Effector memory CD8-positive, alpha-beta T cell (primary cell): ENCODE measurements at regions not wholly inside any gene's neighbourhood (a gene's known extent, or its start where the extent isn't known, plus 50 kb on each side); places are given as distances from the start of the nearest gene placed in this dataset.

Experiments used
- ATAC-seq: fragments of 150-1000 bp; cut with Tn5 transposase; replicated peaks from 2 replicates; pipeline ENCODE4 v1.10.0; 2021; ENCODE audit warnings: mild to moderate bottlenecking, moderate library complexity
- DNase-seq, 3 experiments: peaks; one replicate each; pipeline ENCODE4 v3.0.0; 2021
- H3K27ac Mint-ChIP-seq, 2 donors: one replicate each; pipeline ENCODE4 v1.8.0; 2022; ENCODE audit warnings: mild to moderate bottlenecking in 2 of 2, mixed read lengths in 2 of 2, moderate library complexity in 2 of 2
- H3K27me3 Mint-ChIP-seq, 2 donors: one replicate each; pipeline ENCODE4 v1.8.0; 2022; ENCODE audit warnings: mixed read lengths in 2 of 2
- H3K36me3 Mint-ChIP-seq: one replicate; pipeline ENCODE4 v1.8.0; 2022; ENCODE audit warnings: mild to moderate bottlenecking, moderate library complexity, mixed read lengths; ENCODE audit not compliant: insufficient read depth
- H3K4me1 Mint-ChIP-seq, 2 donors: one replicate each; pipeline ENCODE4 v1.8.0; 2022; ENCODE audit warnings: low read depth in 2 of 2, mixed read lengths in 2 of 2
- H3K4me3 Mint-ChIP-seq, 2 donors: one replicate each; pipeline ENCODE4 v1.8.0; 2022; ENCODE audit warnings: mild to moderate bottlenecking in 2 of 2, mixed read lengths in 2 of 2, moderate library complexity in 2 of 2
- H3K9me3 Mint-ChIP-seq, 2 donors: one replicate each; pipeline ENCODE4 v1.8.0; 2022; ENCODE audit warnings: mixed read lengths in 2 of 2

DNA sequence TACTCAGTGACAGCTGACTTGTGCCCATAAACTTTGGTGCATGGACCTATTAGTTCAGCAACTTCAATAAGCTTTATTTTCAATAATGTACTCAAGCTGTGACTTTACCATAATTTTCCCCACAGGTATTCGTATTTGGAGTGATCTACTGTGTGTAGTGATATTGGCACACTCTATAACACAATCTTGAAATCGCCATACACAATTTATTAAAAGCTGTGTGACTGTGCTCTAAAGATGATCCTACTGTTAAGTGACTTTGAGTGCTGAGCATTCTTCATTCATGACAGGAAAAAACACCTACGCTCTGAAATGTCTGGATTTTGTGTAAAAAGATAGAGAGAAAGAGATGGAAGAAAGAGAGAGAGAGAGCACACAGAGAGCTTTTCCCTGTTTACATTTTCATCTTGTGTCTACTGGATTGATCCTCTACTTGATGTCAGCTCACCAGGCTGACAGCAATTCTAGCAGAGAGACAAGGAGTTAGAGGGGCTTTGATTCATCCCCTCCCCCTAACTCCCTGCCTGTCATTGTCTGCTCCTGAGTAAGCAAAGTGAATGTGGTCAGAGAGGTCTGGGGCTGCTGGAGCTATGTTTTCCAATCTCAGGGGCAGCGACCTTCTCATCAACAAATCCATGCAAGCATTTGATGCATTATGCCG, 538.7 kb upstream of the POU3F2 start:
- Mint-ChIP-seq H3K4me3 (no peak overlapping the region), H3K9me3 (peaks cover 0 to 3% of the 10 kb centered on the region in 2 donors), H3K36me3 (no peaks in the 10 kb centered on the region), H3K27me3 (no peaks in the 10 kb centered on the region), H3K4me1 (no peaks in the 10 kb centered on the region), H3K27ac (no peak overlapping the region)
- DNase-seq (no peak), ATAC-seq (no peak)

DNA sequence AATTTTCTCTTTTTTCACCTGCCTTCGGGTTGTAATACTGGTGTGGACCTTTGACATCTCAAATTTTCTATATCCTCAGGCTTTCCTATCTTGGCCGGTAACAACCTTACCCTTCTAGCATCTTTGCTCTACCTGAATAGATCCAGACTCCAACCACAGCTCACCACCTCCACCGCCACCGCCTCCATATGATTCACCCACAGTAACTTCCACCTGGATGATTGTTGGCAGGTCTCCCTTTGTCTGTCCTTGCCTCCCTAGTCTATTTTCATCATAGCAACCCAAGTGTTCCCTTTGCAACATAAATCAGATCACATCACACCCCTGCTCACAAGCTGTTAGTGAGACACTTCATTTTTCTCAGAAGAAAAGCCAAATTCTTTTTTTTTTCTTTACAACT, 525.8 kb upstream of the POU3F2 start:
- H3K9me3 Mint-ChIP-seq = peaks cover 0 to 4% of the 10 kb centered on the region in 2 donors
- no peaks in the 10 kb centered on the region for H3K36me3 Mint-ChIP-seq
- H3K27me3 Mint-ChIP-seq = no peaks in the 10 kb centered on the region
- no peaks in the 10 kb centered on the region for H3K4me1 Mint-ChIP-seq
- H3K4me3 Mint-ChIP-seq = no peak overlapping the region
- no peak overlapping the region for H3K27ac Mint-ChIP-seq
- ATAC-seq (no peak), DNase-seq (no peak)

DNA sequence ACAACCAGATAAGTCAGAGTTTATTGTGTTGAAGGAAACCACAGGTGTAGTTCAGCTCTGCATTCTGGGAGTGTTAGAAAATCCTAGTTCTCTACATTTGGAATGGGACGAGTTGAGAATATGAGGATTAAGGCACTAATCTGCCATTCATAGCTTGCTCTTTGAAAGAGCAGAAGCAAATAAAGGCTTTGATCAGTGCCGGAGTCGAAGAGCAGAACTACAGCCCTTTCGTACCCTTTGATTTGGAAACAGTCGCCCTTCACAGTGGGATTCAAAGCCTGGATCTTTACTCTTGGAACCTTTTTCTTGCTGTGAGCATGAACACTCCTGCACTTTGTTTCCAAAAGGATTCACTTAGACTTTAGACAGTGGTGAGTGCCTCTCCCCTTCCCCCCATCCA, 523.9 kb upstream of the POU3F2 start:
- H3K4me3 Mint-ChIP-seq = no peak overlapping the region
- H3K36me3 Mint-ChIP-seq = no peaks in the 10 kb centered on the region
- ATAC-seq = no peak
- H3K9me3 Mint-ChIP-seq = peaks cover 0 to 2% of the 10 kb centered on the region in 2 donors
- DNase-seq = no peak
- no peaks in the 10 kb centered on the region for H3K4me1 Mint-ChIP-seq
- no peaks in the 10 kb centered on the region for H3K27me3 Mint-ChIP-seq
- no peak overlapping the region for H3K27ac Mint-ChIP-seq

DNA sequence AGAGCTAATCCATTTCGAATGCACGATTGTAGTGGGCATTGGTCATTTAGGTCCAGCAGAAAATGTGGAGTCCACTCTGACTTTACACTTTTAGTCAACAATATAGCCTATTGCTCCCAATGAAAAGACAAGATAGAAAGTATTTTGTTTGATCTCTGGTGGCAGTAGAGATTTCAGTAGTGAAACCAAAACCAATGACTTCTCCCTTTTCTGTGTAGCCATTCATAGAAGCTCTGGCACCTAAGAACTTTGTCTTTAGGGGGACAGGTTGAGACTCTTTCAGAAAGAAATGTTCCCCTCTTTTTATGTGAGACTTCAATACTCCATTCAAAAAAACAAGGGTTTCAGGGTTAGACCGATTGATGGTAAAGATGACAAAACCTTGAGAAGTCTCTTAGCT, 510.8 kb upstream of the POU3F2 start:
- H3K27me3 Mint-ChIP-seq = no peaks in the 10 kb centered on the region
- H3K36me3 Mint-ChIP-seq = no peaks in the 10 kb centered on the region
- ATAC-seq (no peak), DNase-seq (no peak)
- H3K9me3 Mint-ChIP-seq = peaks cover 10 to 14% of the 10 kb centered on the region in 2 donors
- H3K27ac Mint-ChIP-seq = no peak overlapping the region
- H3K4me1 Mint-ChIP-seq = no peaks in the 10 kb centered on the region
- H3K4me3 Mint-ChIP-seq = no peak overlapping the region

DNA sequence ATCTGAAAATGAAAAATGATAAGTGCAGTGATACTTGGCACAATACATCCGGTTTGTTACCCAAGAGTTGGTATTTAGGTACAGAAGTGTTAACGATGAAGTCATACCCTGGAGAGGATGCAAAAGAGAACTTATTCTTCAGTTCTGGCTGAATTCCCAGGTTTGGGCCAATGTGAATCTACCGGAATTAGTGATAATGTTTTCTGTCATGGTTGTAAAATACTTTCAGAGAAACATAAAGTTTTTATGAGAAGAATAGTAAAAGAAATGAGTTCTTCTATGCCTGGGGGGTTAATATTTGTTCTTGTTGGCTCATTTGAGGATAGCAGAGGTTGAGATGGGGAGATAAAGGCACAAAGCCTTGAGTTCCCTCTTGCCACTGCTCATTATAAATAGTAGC, 509.9 kb upstream of the POU3F2 start:
- Mint-ChIP-seq H3K4me3 (no peak overlapping the region), H3K9me3 (peaks cover 8 to 10% of the 10 kb centered on the region in 2 donors), H3K27me3 (no peaks in the 10 kb centered on the region), H3K4me1 (no peaks in the 10 kb centered on the region), H3K27ac (no peak overlapping the region), H3K36me3 (no peaks in the 10 kb centered on the region)
- no peak for DNase-seq
- ATAC-seq = no peak

DNA sequence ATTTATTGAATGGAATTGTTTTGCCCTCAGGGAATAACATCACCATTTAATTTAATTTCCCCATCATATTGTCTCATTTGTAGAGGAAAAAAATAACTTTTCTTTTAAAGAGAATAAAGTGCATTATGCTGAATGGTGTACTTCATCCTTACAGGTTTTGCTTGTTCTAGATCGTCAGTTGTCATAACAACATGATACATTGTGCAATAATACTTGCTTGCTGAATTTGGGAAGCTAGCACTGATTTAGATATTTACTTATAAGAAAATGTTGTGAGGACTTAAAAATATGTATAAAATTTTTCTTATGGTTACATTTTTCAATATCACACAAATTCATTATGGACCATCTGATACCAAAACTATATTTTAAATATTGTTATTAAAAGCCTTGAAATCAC, 509.0 kb upstream of the POU3F2 start:
- no peak for DNase-seq
- peaks cover 8 to 11% of the 10 kb centered on the region in 2 donors for H3K9me3 Mint-ChIP-seq
- no peak for ATAC-seq
- no peak overlapping the region for H3K27ac Mint-ChIP-seq
- H3K4me3 Mint-ChIP-seq = no peak overlapping the region
- no peaks in the 10 kb centered on the region for H3K27me3 Mint-ChIP-seq
- H3K36me3 Mint-ChIP-seq = no peaks in the 10 kb centered on the region
- no peaks in the 10 kb centered on the region for H3K4me1 Mint-ChIP-seq

DNA sequence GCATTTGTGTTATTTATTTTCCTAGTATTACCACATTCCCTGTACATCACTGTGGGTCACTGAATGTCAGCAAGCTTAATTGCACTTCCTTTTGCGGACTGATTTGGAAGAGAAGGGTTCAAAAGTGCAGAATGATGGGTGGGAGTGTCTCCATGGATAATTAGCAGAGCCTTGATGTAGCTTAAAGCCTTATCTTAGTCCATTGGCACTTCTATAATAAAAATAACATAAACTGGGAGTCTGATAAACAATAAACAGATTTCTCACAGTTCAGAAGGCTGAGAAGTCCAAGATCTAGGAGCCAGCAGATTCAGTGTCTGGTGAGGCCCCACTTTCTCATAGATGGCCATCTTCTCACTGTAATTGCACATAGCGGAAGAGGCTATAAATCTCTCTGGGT, 501.1 kb upstream of the POU3F2 start:
- H3K36me3 Mint-ChIP-seq = no peaks in the 10 kb centered on the region
- H3K4me1 Mint-ChIP-seq = no peaks in the 10 kb centered on the region
- no peak for DNase-seq
- H3K9me3 Mint-ChIP-seq = peaks cover 0 to 8% of the 10 kb centered on the region in 2 donors
- no peak overlapping the region for H3K27ac Mint-ChIP-seq
- no peak overlapping the region for H3K4me3 Mint-ChIP-seq
- ATAC-seq = no peak
- H3K27me3 Mint-ChIP-seq = no peaks in the 10 kb centered on the region

DNA sequence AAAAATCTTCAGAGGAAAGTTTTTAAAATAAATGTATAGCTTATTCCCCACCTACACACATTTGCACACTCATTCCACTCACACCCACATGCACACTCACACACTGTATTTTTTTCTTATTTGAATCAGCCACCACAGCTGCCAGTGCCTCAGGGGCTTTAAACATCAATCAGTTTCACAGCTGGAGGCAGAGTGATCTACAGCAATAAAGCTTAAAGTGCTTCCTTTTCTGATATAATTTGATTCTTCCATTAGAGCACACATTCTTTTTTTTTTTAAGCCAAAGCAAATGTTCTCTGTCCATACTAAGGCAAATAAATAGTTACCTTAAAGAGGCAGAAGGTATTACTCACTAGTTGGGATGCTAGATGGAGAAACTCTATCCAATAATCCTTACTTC, 498.8 kb upstream of the POU3F2 start:
- H3K4me1 Mint-ChIP-seq = no peaks in the 10 kb centered on the region
- no peaks in the 10 kb centered on the region for H3K36me3 Mint-ChIP-seq
- peaks cover 0 to 6% of the 10 kb centered on the region in 2 donors for H3K9me3 Mint-ChIP-seq
- no peaks in the 10 kb centered on the region for H3K27me3 Mint-ChIP-seq
- DNase-seq = no peak
- ATAC-seq = no peak
- no peak overlapping the region for H3K27ac Mint-ChIP-seq
- H3K4me3 Mint-ChIP-seq = no peak overlapping the region

DNA sequence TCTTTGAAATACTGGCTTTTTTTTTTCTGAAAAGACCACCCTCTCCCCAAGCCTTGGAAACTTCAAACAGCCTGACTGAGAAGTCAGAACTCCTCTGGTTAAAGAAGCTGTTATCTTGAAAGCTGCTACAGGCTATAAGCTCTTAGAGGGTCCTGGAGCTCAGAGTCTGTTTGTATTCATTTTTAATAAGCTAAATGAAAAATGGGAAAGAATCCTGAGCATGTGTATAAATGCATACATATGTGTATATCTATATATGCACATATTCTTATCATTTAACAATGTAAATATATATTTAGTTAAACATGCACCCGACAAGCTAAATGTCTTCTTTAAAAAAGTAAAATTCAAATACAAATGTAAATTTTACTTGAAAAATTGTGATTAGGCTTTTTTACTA, 494.9 kb upstream of the POU3F2 start:
- no peaks in the 10 kb centered on the region for H3K36me3 Mint-ChIP-seq
- H3K27ac Mint-ChIP-seq = no peak overlapping the region
- H3K9me3 Mint-ChIP-seq = peaks cover 0 to 6% of the 10 kb centered on the region in 2 donors
- no peaks in the 10 kb centered on the region for H3K4me1 Mint-ChIP-seq
- DNase-seq = no peak
- ATAC-seq = no peak
- no peak overlapping the region for H3K4me3 Mint-ChIP-seq
- H3K27me3 Mint-ChIP-seq = no peaks in the 10 kb centered on the region

DNA sequence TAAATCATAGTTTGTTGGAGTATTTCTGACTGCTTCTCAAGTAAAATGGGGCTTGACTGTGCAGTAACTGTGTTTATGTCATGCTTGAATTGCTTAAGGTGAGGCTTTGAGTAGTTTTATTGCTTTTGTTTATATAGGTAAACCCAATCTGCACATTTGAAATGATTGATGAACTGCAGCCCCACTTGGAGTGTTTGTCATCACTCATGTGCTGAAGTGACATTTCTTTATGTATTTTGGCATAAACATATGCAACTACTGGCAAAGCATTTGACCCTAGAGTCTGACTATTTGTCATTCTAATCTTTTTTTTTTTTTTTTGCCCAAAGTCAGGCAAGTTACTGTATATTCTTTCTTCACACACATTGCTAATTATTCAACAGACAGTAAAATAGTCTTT, 491.4 kb upstream of the POU3F2 start:
- Mint-ChIP-seq H3K36me3 (no peaks in the 10 kb centered on the region), H3K9me3 (peaks cover 0 to 3% of the 10 kb centered on the region in 2 donors), H3K27me3 (no peaks in the 10 kb centered on the region), H3K27ac (no peak overlapping the region), H3K4me1 (no peaks in the 10 kb centered on the region), H3K4me3 (no peak overlapping the region)
- DNase-seq = no peak
- ATAC-seq = no peak

DNA sequence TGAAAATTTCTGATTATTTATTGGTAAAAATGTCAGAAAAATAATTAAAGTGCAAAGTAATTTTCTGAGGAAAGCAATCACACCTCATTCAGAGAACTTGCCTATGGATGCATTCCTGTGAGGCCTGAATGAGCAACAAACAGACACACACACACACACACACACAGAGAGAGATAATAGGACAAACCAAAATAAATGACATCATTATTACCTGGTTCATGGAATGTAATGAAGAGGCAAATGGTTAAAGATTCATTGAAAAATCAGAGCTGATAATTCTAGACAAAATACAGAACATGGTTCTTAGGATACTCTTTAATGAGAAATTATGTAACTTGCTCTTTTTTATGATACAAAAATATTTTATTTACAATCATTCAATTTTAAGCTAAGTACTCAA, 490.6 kb upstream of the POU3F2 start:
- H3K36me3 Mint-ChIP-seq = no peaks in the 10 kb centered on the region
- DNase-seq = no peak
- H3K27me3 Mint-ChIP-seq = no peaks in the 10 kb centered on the region
- peaks cover 0 to 2% of the 10 kb centered on the region in 2 donors for H3K9me3 Mint-ChIP-seq
- no peaks in the 10 kb centered on the region for H3K4me1 Mint-ChIP-seq
- no peak overlapping the region for H3K4me3 Mint-ChIP-seq
- H3K27ac Mint-ChIP-seq = no peak overlapping the region
- no peak for ATAC-seq

DNA sequence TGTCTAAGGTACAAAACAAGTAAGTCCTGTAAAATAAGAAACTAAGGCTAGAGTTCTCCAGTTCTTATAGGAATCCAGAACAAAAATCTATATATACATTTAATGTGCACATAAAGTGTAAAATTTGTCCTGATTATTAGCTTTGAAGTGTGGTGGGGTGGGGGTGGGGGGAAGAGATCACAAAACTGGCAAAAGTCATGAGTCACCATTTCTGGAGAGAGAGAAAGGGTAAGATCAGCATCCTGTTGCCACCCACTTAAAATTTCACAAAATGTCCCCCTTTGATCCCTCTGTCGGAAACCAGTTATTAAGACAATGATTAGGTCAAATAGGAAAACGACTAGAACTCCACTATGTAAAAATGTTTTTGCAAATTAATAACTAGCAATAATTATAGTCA, 482.0 kb upstream of the POU3F2 start:
- Mint-ChIP-seq H3K27ac (no peak overlapping the region), H3K4me1 (no peaks in the 10 kb centered on the region), H3K27me3 (no peaks in the 10 kb centered on the region), H3K4me3 (no peak overlapping the region), H3K9me3 (peaks cover 0 to 4% of the 10 kb centered on the region in 2 donors), H3K36me3 (no peaks in the 10 kb centered on the region)
- ATAC-seq (no peak), DNase-seq (no peak)

DNA sequence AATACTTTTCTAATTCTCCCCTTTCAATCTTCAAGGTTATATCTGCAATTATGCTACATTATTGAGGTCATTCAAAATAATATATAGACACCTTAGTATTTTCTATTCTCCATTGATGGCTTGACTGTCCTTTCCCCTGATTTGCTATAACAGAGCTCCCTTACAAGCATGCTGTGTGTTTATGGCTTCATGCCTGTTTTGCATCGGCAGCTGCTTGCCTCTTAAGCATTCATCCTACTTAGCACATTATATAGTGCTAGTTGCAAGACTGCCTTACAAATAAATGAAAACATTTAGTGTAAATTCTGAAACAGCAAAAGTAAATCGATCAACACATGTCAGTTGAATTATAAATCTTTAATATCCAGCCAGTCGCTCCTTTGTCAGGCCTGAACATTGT, 476.2 kb upstream of the POU3F2 start:
- Mint-ChIP-seq H3K36me3 (no peaks in the 10 kb centered on the region), H3K27me3 (no peaks in the 10 kb centered on the region), H3K4me3 (no peak overlapping the region), H3K9me3 (peaks cover 5 to 10% of the 10 kb centered on the region in 2 donors), H3K4me1 (no peaks in the 10 kb centered on the region), H3K27ac (no peak overlapping the region)
- ATAC-seq (no peak), DNase-seq (no peak)

DNA sequence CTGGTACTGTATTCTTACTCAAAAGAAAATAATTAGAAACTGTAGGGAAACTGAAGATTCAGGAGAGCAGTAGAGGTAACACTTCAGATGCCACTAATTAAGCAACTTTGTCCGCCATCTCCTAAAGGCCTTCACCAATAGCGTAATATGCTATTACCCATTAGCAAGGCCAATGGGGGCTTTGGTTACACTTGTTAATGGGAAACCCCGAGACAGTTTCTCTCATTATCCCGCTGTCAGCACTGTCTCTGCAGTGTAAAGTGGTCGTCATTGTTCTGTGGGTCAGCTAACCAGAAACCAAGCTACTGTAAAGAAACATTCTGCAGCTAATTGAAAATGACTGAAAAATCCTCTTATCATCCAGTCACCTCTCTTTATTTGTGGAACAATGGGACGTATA, 468.0 kb upstream of the POU3F2 start:
- DNase-seq = no peak
- ATAC-seq = no peak
- no peak overlapping the region for H3K27ac Mint-ChIP-seq
- H3K27me3 Mint-ChIP-seq = no peaks in the 10 kb centered on the region
- no peaks in the 10 kb centered on the region for H3K4me1 Mint-ChIP-seq
- no peaks in the 10 kb centered on the region for H3K36me3 Mint-ChIP-seq
- no peak overlapping the region for H3K4me3 Mint-ChIP-seq
- peaks cover 5 to 22% of the 10 kb centered on the region in 2 donors for H3K9me3 Mint-ChIP-seq

DNA sequence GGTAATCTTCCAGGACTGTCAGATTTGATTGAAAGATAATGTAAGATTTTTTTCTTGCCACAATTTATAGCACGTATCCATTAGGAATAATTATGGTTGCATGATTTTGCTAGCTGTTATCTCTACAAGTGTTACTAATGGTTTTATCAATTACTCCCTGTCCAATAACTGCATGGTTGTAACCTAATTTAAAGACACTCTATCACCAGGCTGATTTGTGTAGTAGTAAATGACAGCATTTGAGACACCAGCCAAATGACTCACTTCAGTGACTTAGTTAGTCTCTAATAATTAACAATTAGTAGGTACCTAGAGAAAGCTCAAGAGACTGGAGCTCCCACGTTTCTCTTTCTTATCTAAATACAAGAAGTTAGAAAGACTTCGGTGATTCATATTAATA, 453.8 kb upstream of the POU3F2 start:
- Mint-ChIP-seq H3K9me3 (peaks cover 0 to 17% of the 10 kb centered on the region in 2 donors), H3K36me3 (no peaks in the 10 kb centered on the region), H3K4me1 (no peaks in the 10 kb centered on the region)

More for the DNA sequence above, 453.8 kb upstream of the POU3F2 start:
- H3K4me3 Mint-ChIP-seq = no peak overlapping the region
- H3K27ac Mint-ChIP-seq = no peak overlapping the region
- H3K27me3 Mint-ChIP-seq = no peaks in the 10 kb centered on the region
- no peak for ATAC-seq
- DNase-seq = no peak
